HEK293 (cell line): ENCODE measurements at regions not wholly inside any gene's neighbourhood (a gene's known extent, or its start where the extent isn't known, plus 50 kb on each side); places are given as distances from the start of the nearest gene placed in this dataset.

Experiments
- CTCF ChIA-PET: fragments of 350-600 bp; formaldehyde crosslinking; extraction: SDS; loops from one replicate; lab custom pipeline; 2021; ENCODE audit warnings: antibody characterized with exemption; lab: Yijun Ruan, JAX
- POLR2A ChIA-PET: fragments of 300-600 bp; formaldehyde crosslinking; extraction: SDS; loops from one replicate; lab custom pipeline; 2020; ENCODE audit warnings: antibody characterized with exemption, inconsistent platforms; lab: Yijun Ruan, JAX
- H3K27ac ChIP-seq: fragments of 200-500 bp; sonication (Bioruptor generic); 2 replicates; pipeline ENCODE4 v1.5.1; 2014; ENCODE audit warnings: low read depth, low read length, control low read depth, inconsistent platforms; ENCODE audit errors: extremely low read depth
- H3K36me3 ChIP-seq, 2 experiments: fragments of 200-500 bp in 1 of 2; sonication (Bioruptor generic) in 1 of 2; 1 replicate in 1 of 2; 2 replicates in 1 of 2; pipeline ENCODE4 v1.5.1; 2014 to 2017; ENCODE audit warnings: inconsistent platforms in 2 of 2, low read length in 2 of 2; ENCODE audit not compliant: control insufficient read depth in 2 of 2, insufficient read depth in 1 of 2
- H3K4me1 ChIP-seq: fragments of 200-500 bp; sonication (Bioruptor generic); 2 replicates; pipeline ENCODE4 v1.5.1; 2014; ENCODE audit warnings: mild to moderate bottlenecking, low read length, inconsistent platforms; ENCODE audit not compliant: control insufficient read depth, insufficient read depth
- H3K4me3 ChIP-seq: 2 replicates; pipeline ENCODE4 v1.5.1; 2011; ENCODE audit warnings: low read depth, mild to moderate bottlenecking, control low read depth, low read length, moderate library complexity
- H3K9me3 ChIP-seq: fragments of 200-500 bp; sonication (Bioruptor generic); 2 replicates; pipeline ENCODE4 v1.5.1; 2014; ENCODE audit warnings: low read depth, low read length, inconsistent platforms; ENCODE audit not compliant: control insufficient read depth, insufficient read depth
- BCL11B ChIP-seq: fragments of 450-650 bp; formaldehyde crosslinking; IDR thresholded peaks from 2 replicates; pipeline ENCODE4 v1.5.1; 2016; ENCODE audit warnings: low read depth, missing biosample characterization, missing genetic modification characterization
- GLIS2 ChIP-seq: fragments of 450-650 bp; formaldehyde crosslinking; IDR thresholded peaks from 2 replicates; pipeline ENCODE4 v1.5.1; 2016; ENCODE audit warnings: missing biosample characterization, missing genetic modification characterization
- PBX3 ChIP-seq: sonication (generic); formaldehyde crosslinking; IDR thresholded peaks from 2 replicates; pipeline ENCODE4 v1.8.1; 2022; ENCODE audit warnings: mild to moderate bottlenecking, moderate library complexity, missing genetic modification reagents
- REST ChIP-seq: fragments of 450-650 bp; formaldehyde crosslinking; IDR thresholded peaks from 2 replicates; pipeline ENCODE4 v1.5.1; 2016; ENCODE audit warnings: missing biosample characterization, missing genetic modification characterization
- SP2 ChIP-seq: fragments of 450-650 bp; formaldehyde crosslinking; IDR thresholded peaks from 2 replicates; pipeline ENCODE4 v1.5.1; 2016; ENCODE audit warnings: missing biosample characterization, missing genetic modification characterization
- ZFP3 ChIP-seq: fragments of 450-650 bp; formaldehyde crosslinking; IDR thresholded peaks from 2 replicates; pipeline ENCODE4 v1.5.1; 2016; ENCODE audit warnings: low read depth, missing biosample characterization, missing genetic modification characterization
- ZFP41 ChIP-seq: fragments of 450-650 bp; formaldehyde crosslinking; IDR thresholded peaks from 2 replicates; pipeline ENCODE4 v1.5.1; 2016; ENCODE audit warnings: missing biosample characterization, missing genetic modification characterization, borderline replicate concordance
- ZNF350 ChIP-seq: fragments of 450-650 bp; formaldehyde crosslinking; IDR thresholded peaks from 2 replicates; pipeline ENCODE4 v1.5.0; 2017; ENCODE audit warnings: missing biosample characterization, mild to moderate bottlenecking, missing genetic modification characterization
- ZNF529 ChIP-seq: fragments of 450-650 bp; formaldehyde crosslinking; IDR thresholded peaks from 2 replicates; pipeline ENCODE4 v1.5.1; 2017; ENCODE audit warnings: missing genetic modification characterization, missing biosample characterization; ENCODE audit not compliant: insufficient replicate concordance
- ZNF561 ChIP-seq: fragments of 450-650 bp; IDR thresholded peaks from 2 replicates; pipeline ENCODE4 v1.5.1; 2018; ENCODE audit warnings: missing biosample characterization, missing genetic modification characterization, borderline replicate concordance
- ZNF626 ChIP-seq: fragments of 450-650 bp; sonication (Bioruptor Pico); formaldehyde crosslinking; IDR thresholded peaks from 2 replicates; pipeline ENCODE4 v1.5.1; 2018; ENCODE audit warnings: missing biosample characterization, missing genetic modification characterization, inconsistent platforms
- ZNF677 ChIP-seq: fragments of 450-650 bp; IDR thresholded peaks from 2 replicates; pipeline ENCODE4 v1.5.0; 2018; ENCODE audit warnings: missing biosample characterization, mild to moderate bottlenecking, missing genetic modification characterization, moderate library complexity
- ZNF791 ChIP-seq: fragments of 450-650 bp; formaldehyde crosslinking; IDR thresholded peaks from 2 replicates; pipeline ENCODE4 v1.5.1; 2016; ENCODE audit warnings: missing biosample characterization, missing genetic modification characterization
- ZSCAN30 ChIP-seq: fragments of 450-650 bp; IDR thresholded peaks from 2 replicates; pipeline ENCODE4 v1.5.1; 2018; ENCODE audit warnings: missing biosample characterization, mild to moderate bottlenecking, missing genetic modification characterization, moderate library complexity

GRCh38 chr14:44612002-44612401, 104.9 kb upstream of the FSCB start:
- no peak for TF ChIP-seq ZNF791
- no peak for TF ChIP-seq GLIS2 (tag by site-specific recombination)
- TF ChIP-seq ZNF529, result no peak
- POLR2A ChIA-PET, result no interaction called here
- no peaks in the 10 kb centered on the region for H3K4me1 ChIP-seq
- no peak overlapping the region for H3K27ac ChIP-seq
- H3K9me3 ChIP-seq, result no peaks in the 10 kb centered on the region
- no peaks in the 10 kb centered on the region for H3K36me3 ChIP-seq
- H3K4me3 ChIP-seq, result no peak overlapping the region
- CTCF ChIA-PET, result no interaction called here

GRCh38 chr14:44609876-44610510, 102.9 kb upstream of the FSCB start:
- POLR2A ChIA-PET, result no interaction called here
- H3K4me3 ChIP-seq, result no peak overlapping the region
- TF ChIP-seq PBX3, result no peak
- no peak for TF ChIP-seq ZSCAN30 (tag by site-specific recombination)
- TF ChIP-seq ZFP3 (tag by site-specific recombination), result no peak
- no peak for TF ChIP-seq ZNF626 (tag by site-specific recombination)
- TF ChIP-seq BCL11B, result no peak
- no peak for TF ChIP-seq ZNF561 (tag by site-specific recombination)
- TF ChIP-seq ZNF350, result no peak
- TF ChIP-seq ZNF677, result no peak
- no peaks in the 10 kb centered on the region for H3K9me3 ChIP-seq
- no peak overlapping the region for H3K27ac ChIP-seq
- CTCF ChIA-PET, result no interaction called here
- no peaks in the 10 kb centered on the region for H3K4me1 ChIP-seq
- no peaks in the 10 kb centered on the region for H3K36me3 ChIP-seq

GRCh38 chr14:44609201-44609600, 102.1 kb upstream of the FSCB start:
- no peaks in the 10 kb centered on the region for H3K36me3 ChIP-seq
- POLR2A ChIA-PET, result no interaction called here
- CTCF ChIA-PET, result no interaction called here

More at GRCh38 chr14:44609201-44609600, 102.1 kb upstream of the FSCB start:
- TF ChIP-seq SP2 (tag by site-specific recombination), result no peak
- no peak for TF ChIP-seq REST (tag by site-specific recombination)
- no peak for TF ChIP-seq ZFP41 (tag by site-specific recombination)
- TF ChIP-seq, all 188 proteins: peak for 0
- H3K4me1 ChIP-seq, result no peaks in the 10 kb centered on the region
- no peak overlapping the region for H3K27ac ChIP-seq
- H3K4me3 ChIP-seq, result no peak overlapping the region
- H3K9me3 ChIP-seq, result no peaks in the 10 kb centered on the region
